DMS 273 (cell line): ENCODE measurements at regions not wholly inside any gene's neighbourhood (a gene's known extent, or its start where the extent isn't known, plus 50 kb on each side); places are given as distances from the start of the nearest gene placed in this dataset.
"Not testable (repeated sequence)": the region's sequence is repeated elsewhere in the genome, so short reads cannot be mapped to it uniquely, and the experiment has no call there.

Source experiments
- DNase-seq: peaks from one replicate; lab custom pipeline; 2025; ENCODE audit not compliant: unreplicated experiment; lab: John Stamatoyannopoulos, UW

DNA sequence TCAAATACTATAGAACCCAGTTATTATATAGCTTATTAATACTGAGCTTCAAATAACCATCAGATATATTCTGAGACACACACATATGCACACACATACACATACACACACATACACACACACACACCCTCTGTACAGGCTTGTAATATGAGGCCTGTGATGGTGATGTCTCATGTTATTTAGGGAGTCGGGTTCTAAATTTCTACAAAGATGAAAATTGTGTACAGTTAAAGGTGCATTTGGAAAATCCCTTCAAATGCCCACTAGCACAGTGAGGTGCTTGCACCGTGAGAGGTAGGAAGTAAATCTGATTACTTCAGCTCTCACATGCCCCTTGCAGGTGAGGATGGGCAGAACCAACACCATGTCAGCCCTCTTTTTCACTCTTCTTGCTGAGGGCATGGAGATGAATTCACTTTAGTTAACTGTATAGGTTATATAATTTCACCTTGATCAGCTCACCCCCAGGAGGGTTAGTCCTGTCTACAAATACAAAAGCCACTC is 294.5 kb upstream of the PROK2 start:
- DNase-seq, result no peak

GRCh38 chr3:72078676-72079368 is 293.9 kb upstream of the PROK2 start:
- DNase-seq, result no peak

DNA sequence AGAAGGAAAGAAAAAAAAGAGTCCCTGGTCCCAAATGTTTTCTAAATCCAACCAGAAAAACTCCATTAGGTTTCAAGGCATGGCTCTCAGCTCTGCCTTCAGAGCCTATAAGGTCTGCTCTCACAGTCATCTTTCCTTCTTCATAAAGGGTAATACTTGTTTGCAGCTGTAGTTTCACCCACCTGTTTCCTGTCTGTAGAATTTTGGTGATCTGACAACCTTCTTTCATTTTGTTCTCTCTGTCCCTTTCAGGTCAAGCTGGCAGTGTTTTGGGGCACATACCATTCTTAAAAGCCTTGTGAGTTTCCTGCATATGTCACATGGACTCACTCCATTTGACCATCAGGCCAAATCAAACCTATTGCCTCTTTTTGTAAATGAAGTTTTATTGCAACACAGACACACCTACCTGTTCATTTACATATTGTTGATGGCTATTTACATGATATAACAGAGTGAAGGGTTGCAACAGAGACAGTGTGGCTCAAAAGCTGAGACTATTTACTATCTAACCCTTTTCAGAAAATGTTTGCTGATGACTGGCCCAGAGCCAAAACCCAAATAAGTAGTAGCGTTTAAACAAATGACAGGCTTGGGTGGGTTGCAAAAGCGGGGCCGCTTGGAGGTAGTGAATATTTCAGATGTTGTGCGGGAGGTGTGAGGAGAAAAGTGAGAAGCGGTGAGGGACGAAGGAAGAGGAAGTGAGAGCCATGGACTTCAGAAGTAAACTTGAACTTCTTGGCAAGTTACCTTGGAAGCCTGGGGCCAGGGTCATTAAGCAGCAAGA is 292.7 kb upstream of the PROK2 start:
- DNase-seq, result no peak

- not testable (repeated sequence) for DNase-seq
These were observed 290.9 kb upstream of the PROK2 start for GRCh38 chr3:72075848-72076247.

DNA sequence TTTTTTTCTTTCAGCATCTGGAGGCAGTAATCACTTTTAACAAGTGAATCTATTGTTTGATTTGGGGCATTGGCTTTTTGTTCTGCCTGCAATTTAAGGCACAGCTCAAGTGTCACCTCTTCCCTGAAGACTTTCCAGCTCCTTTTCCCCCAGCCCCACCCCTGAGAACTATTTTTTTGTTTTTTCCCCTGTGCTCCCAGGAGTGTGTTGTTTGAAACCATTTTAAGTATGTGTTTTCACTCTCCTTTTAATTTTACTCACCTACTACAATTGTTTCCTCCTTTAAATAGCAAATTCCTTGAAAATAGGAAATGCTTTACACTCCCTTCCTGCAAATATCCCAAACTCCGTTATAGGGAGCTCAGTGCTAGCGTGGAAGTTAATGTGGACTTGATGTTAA is 286.7 kb upstream of the PROK2 start:
- no peak for DNase-seq

GRCh38 chr3:72070005-72070404 is 285.1 kb upstream of the PROK2 start:
- DNase-seq, result peak; percentile 11

DNA sequence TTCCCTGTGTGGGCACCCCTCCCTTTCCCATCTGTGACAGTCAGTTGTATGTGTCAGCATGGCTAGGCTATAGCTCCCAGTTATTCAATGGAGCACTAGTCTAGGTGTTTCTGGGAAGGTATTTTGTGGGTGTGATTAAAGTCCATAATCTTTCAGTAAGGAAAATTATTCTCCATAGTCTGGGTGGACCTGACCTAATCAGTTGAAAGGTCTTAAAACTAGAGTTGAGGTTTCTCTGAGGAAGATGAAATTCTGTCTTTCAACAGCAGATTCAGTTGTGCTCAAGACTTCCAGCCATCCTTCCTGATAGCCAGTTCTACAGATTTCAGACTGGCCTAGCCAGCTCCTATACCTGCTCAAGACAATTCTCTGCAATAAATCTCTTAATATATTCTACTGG is 284.6 kb upstream of the PROK2 start:
- DNase-seq, result no peak

DNA sequence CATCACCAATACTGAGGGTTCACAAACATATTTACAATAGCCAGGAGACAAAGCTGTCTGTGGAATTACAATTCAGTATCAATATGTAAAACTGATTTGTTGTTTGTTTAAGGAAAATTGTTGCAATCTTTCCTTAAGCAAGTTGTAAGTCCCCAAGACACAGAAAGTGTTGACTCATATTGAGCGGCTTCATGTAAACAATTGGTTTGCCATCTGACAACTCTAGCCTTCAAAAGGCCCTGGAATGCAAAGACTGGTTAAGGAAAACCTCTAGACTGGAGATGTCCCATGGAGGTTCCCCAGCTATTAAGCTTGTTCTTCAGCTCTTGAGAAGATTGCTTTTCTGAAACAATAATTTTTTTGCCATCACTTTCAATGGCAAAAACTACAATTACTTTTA is 283.7 kb upstream of the PROK2 start:
- no peak for DNase-seq

DNA sequence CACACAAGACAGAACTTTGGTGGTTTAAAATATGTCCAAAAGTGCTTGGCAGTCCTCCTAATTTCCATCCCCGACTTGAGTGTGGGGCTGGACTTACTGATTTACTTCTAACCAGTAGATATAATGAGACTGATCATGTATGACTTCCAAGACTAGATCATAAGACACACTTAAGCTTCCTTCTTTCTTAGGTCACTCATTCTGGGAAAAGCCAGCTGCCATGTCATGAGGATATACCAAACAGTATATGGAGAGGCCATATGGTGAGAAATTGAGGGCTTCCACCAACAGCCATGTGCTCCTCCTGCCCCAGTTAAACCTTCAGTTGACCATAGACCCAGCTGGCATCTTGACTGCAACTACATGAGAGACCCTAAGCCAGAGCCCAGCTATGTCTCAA is 282.8 kb upstream of the PROK2 start:
- peak; percentile 44 for DNase-seq

DNA sequence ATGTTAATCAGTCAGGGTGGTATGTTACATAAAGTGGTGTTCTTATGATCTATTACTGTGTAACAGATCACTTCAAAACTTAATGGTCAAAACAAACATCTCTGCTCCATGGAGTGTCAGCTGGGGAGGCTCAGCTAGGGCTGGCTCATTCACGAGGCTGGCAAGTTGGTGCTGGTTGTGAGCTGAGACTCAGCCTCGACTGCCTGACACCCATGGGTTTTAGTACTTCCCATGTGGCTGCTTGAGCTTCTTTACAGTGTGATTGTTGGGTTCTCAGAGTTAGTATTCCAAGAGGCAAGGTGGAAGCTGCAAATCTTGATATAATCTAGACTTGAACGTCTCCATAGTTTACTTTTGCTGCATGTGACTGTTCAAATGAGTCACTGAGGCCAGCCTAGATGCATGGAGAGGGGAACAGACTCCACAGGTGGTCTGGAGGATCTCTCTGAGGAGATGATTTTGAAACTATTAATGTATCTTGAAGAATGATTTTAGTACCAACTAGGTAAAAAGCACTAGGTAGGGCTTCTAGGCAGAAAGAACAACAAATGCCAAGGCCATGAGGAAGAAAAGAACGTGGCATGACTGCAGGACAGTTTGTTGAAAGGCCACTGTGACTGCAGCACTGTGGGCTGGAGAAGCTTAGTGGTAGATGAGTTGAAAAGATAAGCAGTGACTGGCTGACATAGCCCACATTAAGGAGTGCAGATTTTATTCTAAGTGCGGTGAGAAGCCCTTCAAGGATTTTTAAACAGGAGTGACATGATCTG is 281.1 kb upstream of the PROK2 start:
- DNase-seq, result no peak

- no peak for DNase-seq
These were observed 280.3 kb upstream of the PROK2 start for GRCh38 chr3:72065236-72065635.

DNA sequence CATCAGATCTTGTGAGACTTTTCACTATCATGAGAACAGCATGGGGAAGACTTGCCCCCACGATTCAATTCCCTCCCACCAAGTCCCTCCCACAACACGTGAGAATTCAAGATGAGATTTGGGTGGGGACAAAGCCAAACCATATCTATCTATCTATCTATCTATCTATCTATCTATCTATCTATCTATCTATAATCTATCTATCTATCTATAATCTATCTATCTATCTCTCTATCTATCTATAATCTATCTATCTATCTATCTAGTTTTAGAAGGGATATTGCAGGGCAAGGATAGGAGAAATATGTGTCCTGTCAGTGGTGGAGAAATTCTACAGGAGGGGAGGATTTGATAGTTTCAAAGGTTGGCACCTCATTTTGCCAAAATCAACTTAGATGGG is 279.8 kb upstream of the PROK2 start:
- not testable (repeated sequence) for DNase-seq

GRCh38 chr3:72062017-72062416 is 277.1 kb upstream of the PROK2 start:
- no peak for DNase-seq

GRCh38 chr3:72060447-72061034 is 275.6 kb upstream of the PROK2 start:
- no peak for DNase-seq

DNA sequence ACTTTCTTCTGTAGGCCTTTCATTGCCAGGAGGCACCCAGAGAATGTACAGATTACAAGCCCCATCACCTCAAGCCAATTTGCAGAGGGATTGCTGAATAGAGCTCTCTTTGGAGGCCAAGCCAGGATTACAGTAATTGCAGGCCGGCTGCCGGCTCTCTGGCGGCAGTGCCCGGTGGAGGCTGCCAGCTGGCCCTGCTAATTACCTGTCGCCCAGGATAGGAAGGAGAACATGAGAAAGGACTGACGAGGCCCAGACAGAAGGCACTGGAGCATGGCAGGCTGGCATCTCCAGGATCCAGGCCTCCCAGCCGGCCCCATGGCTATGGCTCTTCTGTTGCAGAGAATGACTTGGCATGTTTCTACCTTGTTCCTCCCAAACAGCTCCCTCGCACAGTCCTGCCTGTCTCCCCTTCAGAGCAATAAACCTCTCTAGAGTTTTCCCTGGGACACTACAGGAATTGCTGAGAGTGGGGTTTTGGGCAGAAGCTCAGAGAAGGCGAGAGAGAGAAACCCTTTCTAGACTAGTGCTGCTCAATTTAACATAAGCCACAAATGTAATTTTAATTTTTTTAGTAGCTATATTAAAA is 273.6 kb upstream of the PROK2 start:
- DNase-seq, result peak; percentile 93

GRCh38 chr3:72055436-72055835 is 270.5 kb upstream of the PROK2 start:
- no peak for DNase-seq

GRCh38 chr3:72054976-72055375 is 270.0 kb upstream of the PROK2 start:
- no peak for DNase-seq

DNA sequence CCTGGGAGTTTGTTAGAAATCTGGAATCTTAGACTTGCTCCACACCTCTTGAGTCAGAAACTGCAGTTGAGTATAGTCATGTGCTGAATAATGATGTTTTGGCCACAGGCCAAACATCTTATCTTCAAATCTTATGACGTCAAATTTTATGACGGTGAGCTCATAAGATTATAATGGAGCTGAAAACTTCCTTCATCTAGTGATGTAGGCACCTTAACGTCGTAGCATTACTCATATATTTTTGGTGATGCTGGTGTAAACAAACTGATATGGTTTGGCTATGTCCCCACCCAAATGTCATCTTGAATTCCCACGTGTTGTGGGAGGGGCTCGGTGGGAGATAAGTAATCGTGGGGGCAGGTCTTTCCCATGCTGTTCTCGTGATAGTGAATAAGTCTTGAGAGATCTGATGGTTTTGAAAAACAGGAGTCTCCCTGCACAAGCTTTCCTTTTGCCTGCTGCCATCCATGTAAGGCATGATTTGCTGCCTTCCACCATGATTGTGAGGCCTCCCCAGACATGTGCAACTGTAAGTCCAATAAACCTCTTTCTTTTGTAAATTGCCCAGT is 268.0 kb upstream of the PROK2 start:
- DNase-seq, result no peak

- DNase-seq, result no peak
These were observed 265.8 kb upstream of the PROK2 start for GRCh38 chr3:72050771-72051170.

DNA sequence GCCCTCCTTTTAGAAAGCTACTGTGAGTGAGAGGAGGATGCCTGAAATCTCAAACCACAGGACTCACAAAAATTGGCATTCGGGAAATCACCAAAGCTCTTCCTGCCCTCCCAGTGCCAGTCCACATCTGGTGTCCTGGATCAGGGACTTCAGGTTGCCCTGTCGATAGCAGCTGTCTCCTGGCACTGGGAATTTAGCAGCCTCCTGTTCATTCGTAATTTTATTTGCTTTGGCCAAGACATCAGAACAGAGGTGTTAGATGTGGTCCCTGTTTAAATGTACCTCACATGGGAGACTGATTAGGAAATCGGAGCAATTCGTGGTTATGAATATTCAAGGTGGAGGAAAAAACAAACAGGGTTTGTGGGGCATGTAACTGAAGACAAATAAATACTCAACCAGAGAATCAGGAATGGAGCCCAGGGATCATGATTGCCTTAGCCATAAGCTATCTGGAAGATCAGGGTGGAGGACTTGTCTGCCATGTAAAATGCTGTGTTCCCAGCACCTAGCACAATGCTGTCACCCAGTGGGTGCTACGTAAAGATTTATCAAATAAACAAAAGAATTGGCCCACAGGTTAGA is 265.2 kb upstream of the PROK2 start:
- DNase-seq, result peak; percentile 77
